OCI-LY3 (cell line): ENCODE measurements at regions not wholly inside any gene's neighbourhood (a gene's known extent, or its start where the extent isn't known, plus 50 kb on each side); places are given as distances from the start of the nearest gene placed in this dataset.

Experiments
- H2AFZ ChIP-seq: fragments of 200-600, 300-600 bp; shearing (Covaris generic); 2 replicates; pipeline ENCODE4 v1.6.0; 2014; ENCODE audit warnings: antibody characterized with exemption, low read depth, low read length
- H3K27ac ChIP-seq: fragments of 200-600, 300-600 bp; sonication (generic); 2 replicates; pipeline ENCODE4 v1.5.1; 2014; ENCODE audit warnings: mild to moderate bottlenecking, low read length, moderate library complexity, mixed read lengths
- H3K27me3 ChIP-seq: fragments of 200-600, 300-600 bp; sonication (generic); 2 replicates; pipeline ENCODE4 v1.6.1; 2014; ENCODE audit warnings: low read depth, low read length, mixed read lengths
- H3K36me3 ChIP-seq: fragments of 200-600, 300-600 bp; sonication (generic); replicated peaks from 2 replicates; pipeline ENCODE3; 2014; ENCODE audit warnings: low read depth, low read length, mixed read lengths
- H3K4me1 ChIP-seq: fragments of 300-600, 200-600 bp; sonication (generic); 2 replicates; pipeline ENCODE4 v1.6.1; 2014; ENCODE audit warnings: low read length, mixed read lengths
- H3K4me2 ChIP-seq: fragments of 200-600, 300-600 bp; sonication (generic); 2 replicates; pipeline ENCODE4 v1.6.1; 2014; ENCODE audit warnings: low read length, mixed read lengths
- H3K4me3 ChIP-seq: fragments of 300-600, 200-600 bp; sonication (generic); 2 replicates; pipeline ENCODE4 v1.5.1; 2014; ENCODE audit warnings: antibody characterized with exemption, mild to moderate bottlenecking, low read length, moderate library complexity
- H3K79me2 ChIP-seq: fragments of 300-600, 200-600 bp; shearing (Covaris generic); 2 replicates; pipeline ENCODE4 v1.6.1; 2014; ENCODE audit warnings: mild to moderate bottlenecking, low read length, mixed read lengths
- H3K9ac ChIP-seq: fragments of 300-600, 200-600 bp; shearing (Covaris generic); 2 replicates; pipeline ENCODE4 v1.6.0; 2014; ENCODE audit warnings: mild to moderate bottlenecking, low read length, moderate library complexity
- H3K9me3 ChIP-seq: fragments of 200-600, 300-600 bp; shearing (Covaris generic); 2 replicates; pipeline ENCODE4 v1.6.1; 2014; ENCODE audit warnings: low read length, mixed read lengths; ENCODE audit not compliant: insufficient read depth
- H4K20me1 ChIP-seq: fragments of 200-600, 300-600 bp; sonication (generic); 2 replicates; pipeline ENCODE4 v1.6.1; 2016; ENCODE audit warnings: low read length, mixed read lengths; ENCODE audit not compliant: insufficient read depth
- CTCF ChIP-seq: fragments of 200-600, 300-600 bp; sonication (generic); IDR thresholded peaks from 2 replicates; pipeline ENCODE4 v1.5.1; 2014; ENCODE audit warnings: antibody characterized with exemption, low read length, low read depth
- EZH2phosphoT487 ChIP-seq: fragments of 200-600 bp; shearing (Covaris generic); IDR thresholded peaks from 2 replicates; pipeline ENCODE4 v1.6.1; 2018; ENCODE audit warnings: antibody characterized with exemption, mixed run types, low read depth

- Histone ChIP-seq H3K9ac (peak overlapping the region; percentile 49), H3K79me2 (no peaks in the 10 kb centered on the region), H4K20me1 (no peaks in the 10 kb centered on the region), H3K27ac (peak overlapping the region; percentile 63), H3K4me3 (peak overlapping the region; percentile 36; the same call in 1 of the 2 replicates), H2AFZ (peak overlapping the region; percentile 61), H3K9me3 (no peaks in the 10 kb centered on the region), H3K36me3 (no peaks in the 10 kb centered on the region), H3K4me1 (peaks cover 36% of the 10 kb centered on the region), H3K4me2 (peak overlapping the region; percentile 52), H3K27me3 (no peaks in the 10 kb centered on the region)
- TF ChIP-seq CTCF, result peak; percentile 68
- no peak for TF ChIP-seq EZH2phosphoT487
These were observed 127.4 kb upstream of the AGR3 start for GRCh38 chr7:17009007-17009719.

- peak overlapping the region; percentile 63 for H3K27ac ChIP-seq
- no peak overlapping the region for H3K4me3 ChIP-seq
- no peaks in the 10 kb centered on the region for H3K79me2 ChIP-seq
- TF ChIP-seq CTCF (no peak), EZH2phosphoT487 (no peak)
- H3K36me3 ChIP-seq, result no peaks in the 10 kb centered on the region
- H3K27me3 ChIP-seq, result no peaks in the 10 kb centered on the region
- peak overlapping the region; percentile 58; the same call in 1 of the 2 replicates for H2AFZ ChIP-seq
- H3K4me1 ChIP-seq, result peaks cover 36% of the 10 kb centered on the region
- no peaks in the 10 kb centered on the region for H3K9me3 ChIP-seq
- peak overlapping the region; percentile 49 for H3K9ac ChIP-seq
- H3K4me2 ChIP-seq, result peak overlapping the region; percentile 52
- no peaks in the 10 kb centered on the region for H4K20me1 ChIP-seq
These were observed 128.2 kb upstream of the AGR3 start for GRCh38 chr7:17009933-17010332.

GRCh38 chr7:17010637-17011300, 129.0 kb upstream of the AGR3 start:
- Histone ChIP-seq H3K4me3 (no peak overlapping the region), H3K79me2 (no peaks in the 10 kb centered on the region), H3K4me2 (peak overlapping the region; percentile 18), H2AFZ (peak overlapping the region; percentile 66), H3K4me1 (peaks cover 36% of the 10 kb centered on the region), H3K27me3 (no peaks in the 10 kb centered on the region), H3K27ac (0 out of 2 replicates have a peak overlapping the region, but pooled peaks have one; percentile 63), H4K20me1 (no peaks in the 10 kb centered on the region), H3K9me3 (no peaks in the 10 kb centered on the region), H3K9ac (peak overlapping the region; percentile 26; the same call in 1 of the 2 replicates), H3K36me3 (no peaks in the 10 kb centered on the region)
- TF ChIP-seq CTCF (no peak), EZH2phosphoT487 (no peak)

- no peaks in the 10 kb centered on the region for H3K36me3 ChIP-seq
- H2AFZ ChIP-seq, result no peak overlapping the region
- H3K4me1 ChIP-seq, result peaks cover 37% of the 10 kb centered on the region
- H3K9me3 ChIP-seq, result no peaks in the 10 kb centered on the region
- H3K9ac ChIP-seq, result no peak overlapping the region
- H4K20me1 ChIP-seq, result no peaks in the 10 kb centered on the region
- no peaks in the 10 kb centered on the region for H3K27me3 ChIP-seq
- H3K4me3 ChIP-seq, result no peak overlapping the region
- H3K79me2 ChIP-seq, result no peaks in the 10 kb centered on the region
- no peak overlapping the region for H3K4me2 ChIP-seq
- H3K27ac ChIP-seq, result no peak overlapping the region
- TF ChIP-seq EZH2phosphoT487, result no peak
- no peak for TF ChIP-seq CTCF
These were observed 131.4 kb upstream of the AGR3 start for GRCh38 chr7:17013204-17013603.
